Neuronal stem cell (in vitro differentiated cells): ENCODE measurements at regions not wholly inside any gene's neighbourhood (a gene's known extent, or its start where the extent isn't known, plus 50 kb on each side); places are given as distances from the start of the nearest gene placed in this dataset.
"Not testable (repeated sequence)": the region's sequence is repeated elsewhere in the genome, so short reads cannot be mapped to it uniquely, and the experiment has no call there.

ENCODE experiments used
- DNase-seq: peaks from one replicate; pipeline ENCODE4 v3.0.0-alpha.2; 2013; ENCODE audit warnings: low spot score
- H2AFZ ChIP-seq: one replicate; pipeline ENCODE4 v1.6.1; 2013; ENCODE audit warnings: mild to moderate bottlenecking, low read length, inconsistent platforms
- H2AK5ac ChIP-seq: 2 replicates; pipeline ENCODE4 v1.6.1; 2013; ENCODE audit warnings: low read depth, mild to moderate bottlenecking, inconsistent platforms, low read length, moderate library complexity, mixed read lengths
- H2BK120ac ChIP-seq: 2 replicates; pipeline ENCODE4 v1.6.1; 2013; ENCODE audit warnings: low read depth, mild to moderate bottlenecking, inconsistent platforms, low read length, moderate library complexity, mixed read lengths
- H2BK12ac ChIP-seq: one replicate; pipeline ENCODE4 v1.6.1; 2013; ENCODE audit warnings: low read length, inconsistent platforms
- H2BK15ac ChIP-seq: 2 replicates; pipeline ENCODE4 v1.6.1; 2013; ENCODE audit warnings: mild to moderate bottlenecking, low read length, inconsistent platforms, mixed read lengths
- H2BK5ac ChIP-seq: one replicate; pipeline ENCODE4 v1.6.1; 2013; ENCODE audit warnings: inconsistent platforms, mild to moderate bottlenecking, low read length, moderate library complexity
- H3K14ac ChIP-seq: one replicate; pipeline ENCODE4 v1.6.1; 2013; ENCODE audit warnings: low read length, inconsistent platforms
- H3K18ac ChIP-seq: 2 replicates; pipeline ENCODE4 v1.6.1; 2013; ENCODE audit warnings: low read length, inconsistent platforms
- H3K23ac ChIP-seq: 2 replicates; pipeline ENCODE4 v1.6.1; 2013; ENCODE audit warnings: low read depth, mild to moderate bottlenecking, mixed read lengths, low read length, inconsistent platforms; ENCODE audit not compliant: poor library complexity
- H3K27ac ChIP-seq: replicated peaks from 3 replicates; pipeline ENCODE4 v1.5.1; 2013; ENCODE audit warnings: low read length, inconsistent platforms
- H3K27me3 ChIP-seq, 3 experiments: 2 replicates each; pipeline ENCODE4 v1.6.1; 2013; ENCODE audit warnings: low read length in 3 of 3, mild to moderate bottlenecking in 2 of 3, inconsistent platforms in 1 of 3, low read depth in 1 of 3, mixed read lengths in 1 of 3, moderate library complexity in 1 of 3; ENCODE audit not compliant: control insufficient read depth in 3 of 3, insufficient read depth in 3 of 3
- H3K36me3 ChIP-seq, 2 donors: replicated peaks in 1 of 2; 2 replicates each; pipeline ENCODE4 v1.6.1; 2013; ENCODE audit warnings: low read length in 2 of 2; ENCODE audit not compliant: control insufficient read depth in 2 of 2, insufficient read depth in 2 of 2
- H3K4ac ChIP-seq: 2 replicates; pipeline ENCODE4 v1.6.1; 2013; ENCODE audit warnings: inconsistent platforms, mild to moderate bottlenecking, low read length, moderate library complexity
- H3K4me1 ChIP-seq, 2 donors: 1 replicate in 1 of 2; 2 replicates in 1 of 2; pipeline ENCODE4 v1.6.1; 2013; ENCODE audit warnings: low read length in 2 of 2, low read depth in 1 of 2; ENCODE audit not compliant: control insufficient read depth in 2 of 2, insufficient read depth in 1 of 2
- H3K4me2 ChIP-seq: one replicate; pipeline ENCODE4 v1.6.1; 2013; ENCODE audit warnings: mild to moderate bottlenecking, low read length, inconsistent platforms; ENCODE audit not compliant: insufficient read depth, poor library complexity, severe bottlenecking
- H3K4me3 ChIP-seq, 2 donors: 2 replicates each; pipeline ENCODE4 v1.5.1; 2013; ENCODE audit warnings: low read length in 2 of 2, mild to moderate bottlenecking in 2 of 2, inconsistent platforms in 1 of 2, moderate library complexity in 1 of 2
- H3K79me1 ChIP-seq: one replicate; pipeline ENCODE4 v1.6.1; 2013; ENCODE audit warnings: low read depth, mild to moderate bottlenecking, inconsistent platforms, low read length, moderate library complexity
- H3K9ac ChIP-seq: one replicate; pipeline ENCODE4 v1.6.1; 2013; ENCODE audit warnings: mild to moderate bottlenecking, low read depth, low read length, inconsistent platforms; ENCODE audit not compliant: poor library complexity
- H3K9me3 ChIP-seq, 2 donors: replicated peaks in 1 of 2; 2 replicates each; pipeline versions ENCODE3 to v1.6.1; 2013; ENCODE audit warnings: low read length in 2 of 2, mild to moderate bottlenecking in 2 of 2, inconsistent platforms in 1 of 2, low read depth in 1 of 2, mixed read lengths in 1 of 2, moderate library complexity in 1 of 2; ENCODE audit not compliant: control insufficient read depth in 2 of 2, insufficient read depth in 1 of 2
- H4K8ac ChIP-seq: one replicate; pipeline ENCODE4 v1.6.1; 2013; ENCODE audit warnings: low read depth, mild to moderate bottlenecking, inconsistent platforms, low read length, moderate library complexity
- H4K91ac ChIP-seq: one replicate; pipeline ENCODE4 v1.6.1; 2013; ENCODE audit warnings: low read length, low read depth, mild to moderate bottlenecking, inconsistent platforms; ENCODE audit not compliant: poor library complexity
- WGBS, 2 donors: extraction: QIAGEN DNeasy Blood & Tissue Kit; methylation state at CpG; one replicate each; pipeline ENCODE4 v1.1.7; 2013; ENCODE audit warnings: missing lambda C conversion rate in 2 of 2, mixed read lengths in 1 of 2; ENCODE audit not compliant: insufficient read length in 2 of 2, insufficient replicate concordance in 1 of 2; ENCODE audit errors: extremely low coverage in 2 of 2; 5-methylcytosine and 5-hydroxymethylcytosine counted together

- Histone ChIP-seq H3K4ac (no peak overlapping the region), H3K23ac (no peak overlapping the region), H2BK15ac (no peak overlapping the region), H4K8ac (no peak overlapping the region), H3K27me3 (no peaks in the 10 kb centered on the region), H3K79me1 (no peaks in the 10 kb centered on the region), H3K9me3 (no peaks in the 10 kb centered on the region), H3K4me1 (no peaks in the 10 kb centered on the region), H2AFZ (no peak overlapping the region), H3K36me3 (no peaks in the 10 kb centered on the region), H3K9ac (peak overlapping the region; percentile 10), H3K27ac (no peak overlapping the region), H2BK120ac (no peak overlapping the region), H3K4me3 (no peak overlapping the region), H3K14ac (no peak overlapping the region), H2BK5ac (no peak overlapping the region), H2BK12ac (no peak overlapping the region), H3K18ac (peak overlapping the region; percentile 27), H4K91ac (no peak overlapping the region), H3K4me2 (no peak overlapping the region), H2AK5ac (peak overlapping the region; percentile 37)
- WGBS, 2 donors: no CpG with 5 or more reads among the region's 7 CpGs
- no peak for DNase-seq
Measured at GRCh38 chr17:31733326-31733725, 125.7 kb downstream of the COPRS start.

DNA sequence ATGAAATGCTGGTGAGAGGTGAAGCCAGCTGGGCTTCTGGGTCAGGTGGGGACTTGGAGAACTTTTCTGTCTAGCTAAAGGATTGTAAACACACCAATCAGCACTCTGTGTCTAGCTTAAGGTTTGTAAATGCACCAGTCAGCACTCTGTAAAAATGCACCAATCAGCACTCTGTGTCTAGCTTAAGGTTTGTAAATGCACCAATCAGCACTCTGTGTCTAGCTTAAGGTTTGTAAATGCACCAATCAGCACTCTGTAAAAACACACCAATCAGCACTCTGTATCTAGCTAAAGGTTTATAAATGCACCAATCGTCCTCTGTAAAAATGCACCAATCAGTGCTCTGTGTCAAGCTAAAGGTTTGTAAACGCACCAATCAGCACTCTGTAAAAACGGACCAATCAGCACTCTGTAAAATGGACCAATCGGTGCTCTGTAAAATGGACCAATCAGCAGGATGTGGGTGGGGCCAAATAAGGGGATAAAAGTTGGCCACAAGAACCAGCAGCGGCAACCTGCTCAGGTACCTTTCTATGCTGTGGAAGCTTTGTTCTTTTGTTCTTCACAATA is 127.4 kb downstream of the COPRS start:
- not testable (repeated sequence) for DNase-seq, H2BK120ac ChIP-seq, H3K9ac ChIP-seq, H3K4me3 ChIP-seq, H3K36me3 ChIP-seq, H3K4me1 ChIP-seq, H2BK5ac ChIP-seq, H3K9me3 ChIP-seq, H3K27ac ChIP-seq, H3K23ac ChIP-seq, H2BK12ac ChIP-seq, H3K27me3 ChIP-seq, H2BK15ac ChIP-seq, H3K4me2 ChIP-seq, H3K4ac ChIP-seq, H3K79me1 ChIP-seq, H3K14ac ChIP-seq, H2AK5ac ChIP-seq, H4K91ac ChIP-seq, H3K18ac ChIP-seq, H4K8ac ChIP-seq, H2AFZ ChIP-seq
- WGBS, 2 donors: no CpG with 5 or more reads among the region's 5 CpGs

- H3K23ac ChIP-seq: no peak overlapping the region
- no peak overlapping the region for H4K91ac ChIP-seq
- H3K14ac ChIP-seq: no peak overlapping the region
- no peak overlapping the region for H2BK15ac ChIP-seq
- H3K4me2 ChIP-seq: no peak overlapping the region
- no peak overlapping the region for H3K4ac ChIP-seq
- H3K27ac ChIP-seq: no peak overlapping the region
- H3K27me3 ChIP-seq: no peaks in the 10 kb centered on the region
- H2BK120ac ChIP-seq: no peak overlapping the region
- no peak for DNase-seq
- no peak overlapping the region for H2BK12ac ChIP-seq
- H3K9me3 ChIP-seq: no peaks in the 10 kb centered on the region
- H3K4me3 ChIP-seq: no peak overlapping the region
- no CpG with 5 or more reads among the region's 3 CpGs for WGBS, 2 donors
- no peak overlapping the region for H2AFZ ChIP-seq
- H2AK5ac ChIP-seq: no peak overlapping the region
- no peak overlapping the region for H2BK5ac ChIP-seq
- no peaks in the 10 kb centered on the region for H3K4me1 ChIP-seq
- H3K79me1 ChIP-seq: no peaks in the 10 kb centered on the region
- H3K18ac ChIP-seq: no peak overlapping the region
- no peaks in the 10 kb centered on the region for H3K36me3 ChIP-seq
- no peak overlapping the region for H4K8ac ChIP-seq
- H3K9ac ChIP-seq: no peak overlapping the region
Measured at GRCh38 chr17:31731118-31731517, 127.9 kb downstream of the COPRS start.

DNA sequence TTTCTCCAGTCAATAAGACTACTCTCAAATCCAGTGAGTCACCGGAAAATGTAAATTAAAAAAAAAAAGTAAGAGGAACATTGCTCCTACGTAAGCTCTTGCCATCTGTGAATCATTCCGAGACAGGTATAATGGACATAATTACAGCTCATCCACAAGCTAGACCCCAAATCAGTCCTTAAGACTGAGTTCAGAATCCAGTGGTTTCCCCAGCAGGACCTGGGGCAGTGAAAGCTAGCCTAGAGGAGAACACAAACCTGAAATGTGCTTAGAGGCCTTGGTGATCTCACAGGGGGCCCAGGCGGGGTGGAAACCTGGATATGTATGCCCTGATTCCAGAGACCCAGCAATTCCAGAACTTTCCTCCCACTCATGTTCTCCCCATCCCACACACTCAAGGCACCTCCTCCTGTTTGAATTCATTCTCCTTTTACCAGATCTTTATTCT is 132.0 kb downstream of the COPRS start:
- WGBS, 2 donors: no CpG with 5 or more reads among the region's 4 CpGs

More for the DNA sequence above, 132.0 kb downstream of the COPRS start:
- no peak overlapping the region for H4K8ac ChIP-seq
- no peak overlapping the region for H4K91ac ChIP-seq
- no peak overlapping the region for H3K23ac ChIP-seq
- no peak overlapping the region for H2BK15ac ChIP-seq
- H2AK5ac ChIP-seq: no peak overlapping the region
- H3K27me3 ChIP-seq: no peaks in the 10 kb centered on the region
- H2BK120ac ChIP-seq: no peak overlapping the region
- H3K18ac ChIP-seq: no peak overlapping the region
- H3K4ac ChIP-seq: no peak overlapping the region
- no peak overlapping the region for H2BK12ac ChIP-seq
- H3K79me1 ChIP-seq: no peaks in the 10 kb centered on the region
- no peaks in the 10 kb centered on the region for H3K36me3 ChIP-seq
- H3K14ac ChIP-seq: no peak overlapping the region
- H3K4me2 ChIP-seq: no peak overlapping the region
- no peak overlapping the region for H3K27ac ChIP-seq
- no peak overlapping the region for H2AFZ ChIP-seq
- no peak for DNase-seq
- no peaks in the 10 kb centered on the region for H3K9me3 ChIP-seq
- no peak overlapping the region for H3K9ac ChIP-seq
- H3K4me1 ChIP-seq: no peaks in the 10 kb centered on the region
- H3K4me3 ChIP-seq: no peak overlapping the region
- no peak overlapping the region for H2BK5ac ChIP-seq
